DMS79 treated with DMSO at 0.1 percent for 48 hours (cell line): ENCODE measurements at regions not wholly inside any gene's neighbourhood (a gene's known extent, or its start where the extent isn't known, plus 50 kb on each side); places are given as distances from the start of the nearest gene placed in this dataset.
"Not testable (repeated sequence)": the region's sequence is repeated elsewhere in the genome, so short reads cannot be mapped to it uniquely, and the experiment has no call there.

ENCODE experiments used
- DNase-seq: peaks from one replicate; lab custom pipeline; 2025; lab: John Stamatoyannopoulos, UW

DNA sequence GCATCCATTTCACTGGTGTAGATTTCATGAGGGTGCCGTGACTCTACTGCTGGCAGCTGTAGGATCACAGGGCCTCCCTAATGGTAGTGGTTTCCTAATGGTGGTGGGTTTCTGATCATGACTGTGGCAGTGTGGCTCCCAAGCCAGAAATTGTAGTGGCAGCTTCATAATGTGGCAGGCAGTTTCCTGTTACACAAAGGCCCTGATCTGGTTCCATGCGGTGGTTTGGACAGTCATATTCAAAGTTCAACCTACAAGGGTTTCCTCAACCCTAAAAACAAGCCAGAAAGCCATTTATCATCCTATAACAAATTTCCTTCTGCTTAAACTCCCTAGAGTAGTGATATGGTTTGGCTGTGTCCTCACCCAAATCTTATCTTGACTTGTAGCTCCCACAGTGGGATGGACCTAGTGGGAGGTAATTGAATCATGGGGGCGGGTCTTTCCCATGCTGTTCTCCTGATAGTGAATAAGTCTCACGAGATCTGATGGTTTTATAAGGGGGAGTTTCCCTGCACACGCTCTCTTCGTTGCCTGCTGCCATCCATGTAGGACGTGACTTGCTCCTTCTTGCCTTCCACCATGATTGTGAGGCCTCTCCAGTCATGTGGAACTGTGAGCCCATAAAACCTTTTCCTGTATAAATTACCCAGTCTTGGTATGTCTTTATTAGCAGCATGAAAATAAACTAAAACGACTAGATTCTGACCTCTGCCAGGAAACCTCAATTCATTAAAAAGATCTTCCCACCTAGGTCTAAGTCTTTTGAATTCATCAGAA is 257.1 kb downstream of the EFCAB11 start:
- DNase-seq: no peak

GRCh38 chr14:89695846-89696245 is 258.7 kb downstream of the EFCAB11 start:
- no peak for DNase-seq

GRCh38 chr14:89690139-89690538 is 264.4 kb downstream of the EFCAB11 start:
- no peak for DNase-seq

- DNase-seq: not testable (repeated sequence)
Observed at GRCh38 chr14:89689711-89690110, 264.8 kb downstream of the EFCAB11 start.

DNA sequence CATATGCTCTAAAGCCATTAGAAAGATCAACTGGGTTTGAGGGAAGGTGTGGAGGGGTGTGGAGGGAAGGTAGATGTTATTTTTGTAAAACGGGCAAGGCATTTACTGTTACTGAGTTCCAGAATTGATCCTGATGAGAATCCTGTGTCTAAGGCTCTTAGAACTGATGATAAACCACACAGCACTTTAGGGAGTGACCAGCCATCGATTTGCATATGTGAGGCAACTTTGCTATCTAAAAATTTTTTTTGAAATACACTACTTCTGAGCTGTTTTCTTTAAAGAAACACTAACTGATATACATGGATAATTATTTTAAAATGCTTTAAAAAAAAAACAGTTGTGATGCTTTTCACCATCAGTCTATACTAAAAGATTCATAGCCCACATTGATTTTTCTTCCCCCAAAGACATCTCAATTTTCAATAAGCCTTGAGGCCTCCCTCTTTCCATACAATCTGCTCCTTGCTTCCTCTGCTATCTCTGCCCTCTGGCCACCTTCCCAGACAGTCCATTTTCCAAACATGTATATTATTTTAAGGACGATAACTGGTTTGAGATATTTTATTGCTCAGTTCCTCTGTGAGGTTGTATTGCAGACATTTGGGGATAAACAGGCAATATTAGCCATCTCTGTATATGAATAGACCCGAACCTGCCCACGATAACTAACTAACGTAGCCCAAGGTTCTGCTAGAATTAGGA is 265.9 kb downstream of the EFCAB11 start:
- DNase-seq: no peak

GRCh38 chr14:89687129-89687528 is 267.4 kb downstream of the EFCAB11 start:
- DNase-seq: not testable (repeated sequence)

DNA sequence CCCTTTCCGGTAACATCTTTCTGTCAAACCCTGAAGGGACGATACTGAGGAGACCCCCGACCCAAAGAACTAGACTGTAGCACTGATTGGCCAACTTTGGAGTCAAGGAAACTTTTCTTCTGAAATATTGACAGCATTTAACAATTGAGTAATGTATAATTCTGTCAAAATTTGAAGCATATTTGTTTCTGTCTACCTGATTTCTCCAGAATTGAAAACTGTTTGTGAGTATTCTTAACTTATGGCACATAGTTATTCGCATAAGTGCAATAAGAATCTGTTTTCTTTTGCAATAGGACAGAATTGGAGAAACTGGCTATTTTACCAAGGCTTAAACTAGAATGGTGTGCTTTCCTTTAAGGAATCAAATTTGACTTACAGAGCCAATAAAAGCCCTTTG is 267.1 kb upstream of the FOXN3 start:
- DNase-seq: no peak

- DNase-seq: no peak
Observed at GRCh38 chr14:89681086-89682018, 264.3 kb upstream of the FOXN3 start.

DNA sequence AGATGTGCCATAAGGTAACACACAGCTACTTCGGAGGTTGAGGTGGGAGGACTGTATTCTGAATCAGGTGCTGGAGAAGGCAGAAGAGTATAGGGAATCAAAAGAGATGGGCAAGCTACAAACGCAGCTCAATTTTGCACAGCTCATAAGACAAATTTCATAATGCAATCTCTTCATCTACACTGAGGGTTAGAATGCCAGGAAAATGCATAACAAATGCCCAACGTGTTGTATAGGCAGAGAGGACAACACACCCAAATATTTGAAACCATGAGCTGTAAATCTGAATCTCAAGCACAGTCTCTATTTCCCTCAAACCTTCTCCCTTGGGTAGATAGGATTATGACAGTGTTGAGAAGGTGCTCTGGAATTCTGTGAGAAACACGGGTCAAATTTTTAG is 263.1 kb upstream of the FOXN3 start:
- DNase-seq: no peak

DNA sequence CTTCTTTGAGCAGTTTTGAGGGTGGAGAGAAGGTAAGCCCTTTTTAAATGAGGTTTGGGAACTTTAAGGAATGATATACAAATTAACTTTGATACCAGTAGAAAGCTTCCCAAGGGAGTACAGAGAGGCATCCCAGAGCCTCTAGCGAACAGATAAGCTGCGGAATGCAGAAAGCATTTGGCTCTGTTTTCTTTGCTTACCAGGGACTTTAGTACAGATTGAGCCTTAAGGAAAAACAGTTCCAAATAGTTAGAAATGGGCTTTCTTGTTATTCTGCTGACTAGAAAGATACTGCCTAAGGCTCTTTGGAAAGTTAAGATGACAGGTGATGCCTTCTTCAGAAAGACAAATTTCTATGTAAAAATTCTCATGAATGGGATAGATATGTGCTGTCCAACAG is 261.7 kb upstream of the FOXN3 start:
- no peak for DNase-seq

GRCh38 chr14:89675590-89675989 is 258.6 kb upstream of the FOXN3 start:
- DNase-seq: no peak

DNA sequence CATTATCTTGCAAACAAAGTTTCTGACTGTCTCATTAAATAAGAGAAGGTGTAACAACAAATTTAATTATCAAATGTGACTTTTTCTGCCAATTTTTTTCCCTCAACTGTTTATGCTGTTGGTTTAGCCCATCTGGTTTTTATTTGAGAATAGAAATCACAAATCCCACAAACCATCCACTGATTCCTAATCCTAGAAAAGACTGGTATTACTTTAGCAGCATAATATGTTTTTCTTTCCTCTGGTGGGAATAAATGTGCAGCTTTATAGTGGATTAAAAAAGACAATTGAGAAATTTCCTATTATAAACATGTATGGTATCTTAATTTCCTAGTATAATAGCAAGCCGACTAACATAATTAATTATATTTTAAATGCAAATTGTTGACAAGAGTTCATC is 257.9 kb upstream of the FOXN3 start:
- no peak for DNase-seq

DNA sequence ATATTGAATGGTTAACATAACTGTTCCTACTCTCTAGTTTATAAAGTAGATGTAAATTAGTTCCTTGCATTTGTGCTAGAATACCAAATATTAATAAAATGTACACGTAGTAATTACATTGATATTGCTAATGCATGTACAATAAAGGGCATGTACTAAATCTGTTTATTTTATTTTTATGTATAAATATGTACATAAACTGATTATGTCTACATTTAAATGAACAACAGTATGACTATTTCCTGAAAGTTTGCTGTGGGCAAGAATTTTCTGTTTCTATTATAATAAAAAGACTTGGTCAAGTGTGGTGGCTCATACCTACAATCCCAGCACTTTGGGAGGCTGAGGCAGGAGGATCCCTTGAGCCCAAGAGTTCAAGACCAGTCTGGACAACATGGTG is 257.2 kb upstream of the FOXN3 start:
- DNase-seq: no peak

- DNase-seq: no peak
Observed at GRCh38 chr14:89673512-89674225, 256.6 kb upstream of the FOXN3 start.

GRCh38 chr14:89672636-89673511 is 255.8 kb upstream of the FOXN3 start:
- no peak for DNase-seq

GRCh38 chr14:89669193-89669592 is 252.2 kb upstream of the FOXN3 start:
- DNase-seq: no peak

DNA sequence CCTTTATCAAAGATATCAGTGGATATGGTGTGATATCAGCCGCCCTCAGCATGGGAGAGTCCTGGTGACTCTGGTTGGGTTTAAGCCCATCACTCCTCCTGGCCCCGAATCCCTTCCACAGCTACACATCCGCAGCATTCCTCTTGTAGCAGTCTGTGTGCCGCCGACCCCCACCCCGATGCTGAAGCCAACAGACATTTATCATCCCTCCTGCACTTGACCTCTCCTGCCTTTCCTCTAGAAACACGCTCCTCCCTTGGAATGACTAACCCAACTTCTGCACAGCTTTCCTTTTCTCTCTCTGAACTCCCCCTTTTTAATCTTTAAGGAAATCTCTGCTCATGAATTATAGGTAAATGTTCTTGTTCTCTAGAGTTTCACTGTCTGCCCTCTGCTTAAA is 250.9 kb upstream of the FOXN3 start:
- DNase-seq: no peak

GRCh38 chr14:89665300-89666081 is 248.5 kb upstream of the FOXN3 start:
- not testable (repeated sequence) for DNase-seq

GRCh38 chr14:89661392-89661791 is 244.4 kb upstream of the FOXN3 start:
- DNase-seq: no peak

GRCh38 chr14:89660625-89661233 is 243.7 kb upstream of the FOXN3 start:
- not testable (repeated sequence) for DNase-seq
